H1 (cell line): ENCODE measurements at regions not wholly inside any gene's neighbourhood (a gene's known extent, or its start where the extent isn't known, plus 50 kb on each side); places are given as distances from the start of the nearest gene placed in this dataset.

Source experiments
- CTCF ChIA-PET: fragments of 300-600 bp; sonication (Branson Sonifier 250); formaldehyde crosslinking; loops from one replicate; lab custom pipeline; 2021; ENCODE audit not compliant: partially characterized antibody; lab: Charles Lee
- POLR2A ChIA-PET: fragments of 300-600 bp; sonication (Branson Sonifier 250); formaldehyde crosslinking; loops from one replicate; lab custom pipeline; 2021; ENCODE audit warnings: inconsistent platforms; ENCODE audit not compliant: partially characterized antibody; lab: Charles Lee
- DNase-seq, 2 experiments: peaks; one replicate each; pipeline versions ENCODE4 v3.0.0 to v3.0.0-alpha.2; 2010 to 2022; ENCODE audit warnings: low spot score in 2 of 2, low read depth in 1 of 2, mixed read lengths in 1 of 2
- FAIRE-seq: peaks from 2 replicates; lab custom pipeline; 2011; peaks lifted over from hg19 to GRCh38; lab: Jason Lieb, UNC
- H2AFZ ChIP-seq: 2 replicates; pipeline ENCODE4 v1.8.1; 2012; ENCODE audit warnings: low read length, inconsistent platforms
- H2AK5ac ChIP-seq: 2 replicates; pipeline ENCODE4 v1.6.1; 2013; ENCODE audit warnings: low read depth, low read length
- H2BK120ac ChIP-seq: replicated peaks from 2 replicates; pipeline ENCODE3; 2013; ENCODE audit warnings: low read depth, low read length, inconsistent platforms
- H2BK12ac ChIP-seq: 2 replicates; pipeline ENCODE4 v1.6.1; 2013; ENCODE audit warnings: low read depth, low read length
- H2BK15ac ChIP-seq: 2 replicates; pipeline ENCODE4 v1.6.1; 2013; ENCODE audit warnings: low read length
- H2BK20ac ChIP-seq: 2 replicates; pipeline ENCODE4 v1.6.1; 2013; ENCODE audit warnings: low read length
- H2BK5ac ChIP-seq: 2 replicates; pipeline ENCODE4 v1.6.1; 2013; ENCODE audit warnings: low read depth, low read length
- H3K14ac ChIP-seq: 2 replicates; pipeline ENCODE4 v1.6.1; 2013; ENCODE audit warnings: inconsistent platforms; ENCODE audit not compliant: insufficient read length
- H3K18ac ChIP-seq: 2 replicates; pipeline ENCODE4 v1.6.1; 2013; ENCODE audit warnings: low read length; ENCODE audit errors: extremely low read depth
- H3K23ac ChIP-seq: 2 replicates; pipeline ENCODE4 v1.6.1; 2013; ENCODE audit warnings: inconsistent platforms; ENCODE audit not compliant: insufficient read length
- H3K23me2 ChIP-seq: 2 replicates; pipeline ENCODE4 v1.6.1; 2013; ENCODE audit warnings: low read depth, low read length
- H3K27ac ChIP-seq: 2 replicates; pipeline ENCODE4 v1.6.1; 2011; ENCODE audit warnings: low read depth, low read length, inconsistent platforms
- H3K27me3 ChIP-seq, 4 experiments: replicated peaks in 1 of 4; 1 replicate in 1 of 4; 2 replicates in 3 of 4; pipeline versions ENCODE4 v1.6.1 to v1.8.1; 2011 to 2013; ENCODE audit warnings: low read length in 3 of 4, mild to moderate bottlenecking in 3 of 4, inconsistent platforms in 2 of 4, mixed read lengths in 2 of 4, moderate library complexity in 1 of 4; ENCODE audit not compliant: control insufficient read depth in 3 of 4, insufficient read depth in 3 of 4; ENCODE audit errors: extremely low read depth in 1 of 4
- H3K36me3 ChIP-seq, 4 experiments: 2 replicates each; pipeline versions ENCODE4 v1.6.1 to v1.8.1; 2011 to 2013; ENCODE audit warnings: mild to moderate bottlenecking in 4 of 4, low read length in 3 of 4, moderate library complexity in 2 of 4, control low read depth in 1 of 4, inconsistent platforms in 1 of 4; ENCODE audit not compliant: insufficient read depth in 4 of 4, control insufficient read depth in 2 of 4
- H3K4ac ChIP-seq: replicated peaks from 2 replicates; pipeline ENCODE3; 2013; ENCODE audit warnings: low read length, low read depth, mixed read lengths, inconsistent platforms; ENCODE audit not compliant: insufficient read length
- H3K4me1 ChIP-seq, 4 experiments: replicated peaks in 1 of 4; 1 replicate in 1 of 4; 2 replicates in 3 of 4; pipeline versions ENCODE4 v1.6.1 to v1.8.1; 2011 to 2013; ENCODE audit warnings: low read length in 3 of 4, inconsistent platforms in 2 of 4, mixed read lengths in 1 of 4; ENCODE audit not compliant: insufficient read depth in 4 of 4, control insufficient read depth in 3 of 4
- H3K4me2 ChIP-seq, 2 experiments: 2 replicates each; pipeline versions ENCODE4 v1.6.1 to v1.8.1; 2011 to 2013; ENCODE audit warnings: low read depth in 2 of 2, low read length in 2 of 2, control low read depth in 1 of 2, inconsistent platforms in 1 of 2, mild to moderate bottlenecking in 1 of 2; ENCODE audit not compliant: insufficient read depth in 1 of 2
- H3K4me3 ChIP-seq, 4 experiments: fragments of 200-600, 300-600 bp in 1 of 4; sonication (generic), shearing (Covaris generic), sonication (Bioruptor Twin) in 1 of 4; 2 replicates each; pipeline versions ENCODE4 v1.5.1 to v1.8.1; 2011 to 2016; ENCODE audit warnings: low read length in 4 of 4, low read depth in 3 of 4, control low read depth in 2 of 4, inconsistent platforms in 2 of 4, mild to moderate bottlenecking in 2 of 4, mixed read lengths in 1 of 4, moderate library complexity in 1 of 4; ENCODE audit not compliant: insufficient read depth in 2 of 4; ENCODE audit errors: extremely low read depth in 1 of 4
- H3K56ac ChIP-seq: replicated peaks from 2 replicates; pipeline ENCODE3; 2013; ENCODE audit warnings: low read depth, mild to moderate bottlenecking, mixed read lengths, low read length, inconsistent platforms; ENCODE audit not compliant: insufficient read length
- H3K79me1 ChIP-seq: 2 replicates; pipeline ENCODE4 v1.6.1; 2013; ENCODE audit warnings: low read depth, low read length, control low read depth
- H3K79me2 ChIP-seq, 2 experiments: 2 replicates each; pipeline versions ENCODE4 v1.6.1 to v1.8.1; 2012 to 2013; ENCODE audit warnings: low read length in 2 of 2, mild to moderate bottlenecking in 2 of 2, inconsistent platforms in 1 of 2; ENCODE audit not compliant: insufficient read depth in 2 of 2, control insufficient read depth in 1 of 2
- H3K9ac ChIP-seq, 4 experiments: replicated peaks in 1 of 4; 1 replicate in 1 of 4; 2 replicates in 3 of 4; pipeline versions ENCODE4 v1.6.1 to v1.8.1; 2011 to 2013; ENCODE audit warnings: low read depth in 3 of 4, low read length in 3 of 4, control low read depth in 2 of 4, mild to moderate bottlenecking in 2 of 4, moderate library complexity in 2 of 4, inconsistent platforms in 1 of 4; ENCODE audit errors: extremely low read depth in 1 of 4
- H3K9me3 ChIP-seq, 2 experiments: 2 replicates each; pipeline versions ENCODE4 v1.6.1 to v1.8.1; 2012 to 2013; ENCODE audit warnings: mild to moderate bottlenecking in 2 of 2, moderate library complexity in 2 of 2, control low read depth in 1 of 2, inconsistent platforms in 1 of 2, low read depth in 1 of 2, low read length in 1 of 2, mixed read lengths in 1 of 2; ENCODE audit not compliant: insufficient read depth in 2 of 2
- H4K20me1 ChIP-seq, 2 experiments: replicated peaks in 1 of 2; 2 replicates each; pipeline versions ENCODE3 to v1.8.1; 2011 to 2013; ENCODE audit warnings: inconsistent platforms in 2 of 2, low read length in 2 of 2, mild to moderate bottlenecking in 1 of 2; ENCODE audit not compliant: insufficient read depth in 2 of 2, control insufficient read depth in 1 of 2
- H4K5ac ChIP-seq: 2 replicates; pipeline ENCODE4 v1.6.1; 2013; ENCODE audit warnings: low read length, low read depth, mixed read lengths, inconsistent platforms; ENCODE audit not compliant: insufficient read length
- H4K8ac ChIP-seq: 2 replicates; pipeline ENCODE4 v1.8.0; 2013; ENCODE audit warnings: mild to moderate bottlenecking, moderate library complexity, low read length, inconsistent platforms; ENCODE audit not compliant: insufficient read depth; ENCODE audit errors: extremely low read depth
- H4K91ac ChIP-seq: replicated peaks from 2 replicates; pipeline ENCODE3; 2013; ENCODE audit warnings: low read length, mixed read lengths, inconsistent platforms; ENCODE audit not compliant: insufficient read length
- CREB1 ChIP-seq: IDR thresholded peaks from 2 replicates; pipeline ENCODE4 v1.6.1; 2012; ENCODE audit warnings: inconsistent platforms
- GABPA ChIP-seq: IDR thresholded peaks from 2 replicates; pipeline ENCODE4 v1.6.1; 2011; ENCODE audit warnings: mild to moderate bottlenecking, low read length, moderate library complexity, borderline replicate concordance; ENCODE audit not compliant: insufficient read depth
- HDAC2 ChIP-seq, 2 experiments: fragments of 300-600 bp in 1 of 2; sonication (generic) in 1 of 2; IDR thresholded peaks; 2 replicates each; pipeline ENCODE4 v1.6.1; 2011 to 2012; ENCODE audit warnings: low read depth in 2 of 2, low read length in 2 of 2, mild to moderate bottlenecking in 2 of 2, moderate library complexity in 2 of 2, borderline replicate concordance in 1 of 2, inconsistent platforms in 1 of 2
- POLR2A ChIP-seq, 2 experiments: IDR thresholded peaks; 1 replicate in 1 of 2; 2 replicates in 1 of 2; pipeline ENCODE4 v1.6.1; 2011; ENCODE audit warnings: low read depth in 2 of 2, low read length in 2 of 2, mild to moderate bottlenecking in 2 of 2; ENCODE audit errors: control extremely low read depth in 1 of 2
- RXRA ChIP-seq: IDR thresholded peaks from 2 replicates; pipeline ENCODE4 v1.6.1; 2011; ENCODE audit warnings: low read depth, mild to moderate bottlenecking, low read length, moderate library complexity; ENCODE audit not compliant: insufficient read depth
- TAF7 ChIP-seq: optimal IDR thresholded peaks from 2 replicates; pipeline ENCODE3; 2011; ENCODE audit warnings: low read depth, mild to moderate bottlenecking, inconsistent platforms, low read length, moderate library complexity, borderline replicate concordance
- YY1 ChIP-seq: IDR thresholded peaks from 2 replicates; pipeline ENCODE4 v1.6.1; 2011; ENCODE audit warnings: low read depth, mild to moderate bottlenecking, low read length
- WGBS, 2 experiments: shearing (Covaris generic) in 1 of 2; methylation state at CpG; one replicate each; pipeline versions ENCODE4 v1.1.6 to v1.1.7; 2013 to 2015; ENCODE audit warnings: low lambda C conversion rate in 2 of 2, mixed read lengths in 2 of 2, inconsistent platforms in 1 of 2, low coverage in 1 of 2, missing lambda C conversion rate in 1 of 2; ENCODE audit not compliant: insufficient replicate concordance in 2 of 2, insufficient coverage in 1 of 2, insufficient read length in 1 of 2; ENCODE audit errors: extremely low coverage in 1 of 2, missing lambda C conversion rate in 1 of 2; 5-methylcytosine and 5-hydroxymethylcytosine counted together

- TF ChIP-seq RXRA (no peak), POLR2A (IDR thresholded peaks at IDR 0.05; ENCODE audit: control extremely low read depth in 1 of 2, low read depth in 2 of 2, low read length in 2 of 2) (no peak), YY1 (no peak), GABPA (no peak), HDAC2 (IDR thresholded peaks at IDR 0.05; ENCODE audit: borderline replicate concordance in 1 of 2, low read depth in 2 of 2, low read length in 2 of 2) (no peak), CREB1 (no peak), TAF7 (no peak)
- H3K18ac ChIP-seq: no peak overlapping the region
- FAIRE-seq (no peak), DNase-seq (no peak)
- no peaks in the 10 kb centered on the region for H3K23me2 ChIP-seq
- no peak overlapping the region for H4K91ac ChIP-seq
- H3K4me1 ChIP-seq: no peaks in the 10 kb centered on the region
- H4K5ac ChIP-seq: no peak overlapping the region
- H2BK15ac ChIP-seq: no peak overlapping the region
- no peak overlapping the region for H3K9ac ChIP-seq
- no peaks in the 10 kb centered on the region for H3K36me3 ChIP-seq
- H3K23ac ChIP-seq: no peak overlapping the region
- no peak overlapping the region for H3K56ac ChIP-seq
- H3K9me3 ChIP-seq: no peaks in the 10 kb centered on the region
- ChIA-PET POLR2A (no interaction called here), CTCF (interaction anchor here (0.6 to 1.0 kb wide), 2 partner anchors 16 to 44 kb away, joined by 3 read pairs; no protein-coding TSS in a partner anchor)
- no peaks in the 10 kb centered on the region for H3K79me1 ChIP-seq
- no peaks in the 10 kb centered on the region for H4K20me1 ChIP-seq
- no peak overlapping the region for H2AK5ac ChIP-seq
- H3K27ac ChIP-seq: no peak overlapping the region
- no peak overlapping the region for H3K14ac ChIP-seq
- no peak overlapping the region for H3K4ac ChIP-seq
- H3K79me2 ChIP-seq: no peaks in the 10 kb centered on the region
- H4K8ac ChIP-seq: no peak overlapping the region
- H3K27me3 ChIP-seq: no peaks in the 10 kb centered on the region
- no peak overlapping the region for H2BK20ac ChIP-seq
- H2BK120ac ChIP-seq: no peak overlapping the region
- 84% methylated on average over 8 of the region's 8 CpGs; no CpG with 5 or more reads in 1 of the 2 experiments for WGBS, 2 experiments
- H2AFZ ChIP-seq: no peak overlapping the region
- H2BK12ac ChIP-seq: no peak overlapping the region
- no peak overlapping the region for H3K4me2 ChIP-seq
- H3K4me3 ChIP-seq: no peak overlapping the region
- no peak overlapping the region for H2BK5ac ChIP-seq
These were observed 91.6 kb upstream of the SYT10 start for GRCh38 chr12:33531261-33531660.
